SJCRH30 (cell line): ENCODE measurements at regions not wholly inside any gene's neighbourhood (a gene's known extent, or its start where the extent isn't known, plus 50 kb on each side); places are given as distances from the start of the nearest gene placed in this dataset.

Experiments used
- DNase-seq, 2 experiments: peaks; one replicate each; pipeline ENCODE4 v3.0.0-alpha.2; 2015 to 2020
- H3K27ac ChIP-seq: fragments of 250-450 bp; sonication (Bioruptor Pico); 2 replicates; pipeline ENCODE4 v1.5.1; 2020; ENCODE audit warnings: mild to moderate bottlenecking, moderate library complexity
- H3K27me3 ChIP-seq: fragments of 250-450 bp; sonication (Bioruptor Pico); 2 replicates; pipeline ENCODE4 v1.5.1; 2020; ENCODE audit warnings: mild to moderate bottlenecking, moderate library complexity
- H3K36me3 ChIP-seq: fragments of 250-450 bp; sonication (Bioruptor Pico); 2 replicates; pipeline ENCODE4 v1.5.1; 2020; ENCODE audit warnings: mild to moderate bottlenecking, moderate library complexity
- H3K4me1 ChIP-seq: fragments of 250-450 bp; sonication (Bioruptor Pico); 2 replicates; pipeline ENCODE4 v1.5.1; 2020; ENCODE audit warnings: mild to moderate bottlenecking, moderate library complexity
- H3K4me3 ChIP-seq: fragments of 250-450 bp; sonication (Bioruptor Pico); 2 replicates; pipeline ENCODE4 v1.5.1; 2020; ENCODE audit warnings: mild to moderate bottlenecking, moderate library complexity
- H3K9me3 ChIP-seq: fragments of 250-450 bp; sonication (Bioruptor Pico); replicated peaks from 2 replicates; pipeline ENCODE4 v1.5.1; 2020; ENCODE audit warnings: mild to moderate bottlenecking, moderate library complexity

DNA sequence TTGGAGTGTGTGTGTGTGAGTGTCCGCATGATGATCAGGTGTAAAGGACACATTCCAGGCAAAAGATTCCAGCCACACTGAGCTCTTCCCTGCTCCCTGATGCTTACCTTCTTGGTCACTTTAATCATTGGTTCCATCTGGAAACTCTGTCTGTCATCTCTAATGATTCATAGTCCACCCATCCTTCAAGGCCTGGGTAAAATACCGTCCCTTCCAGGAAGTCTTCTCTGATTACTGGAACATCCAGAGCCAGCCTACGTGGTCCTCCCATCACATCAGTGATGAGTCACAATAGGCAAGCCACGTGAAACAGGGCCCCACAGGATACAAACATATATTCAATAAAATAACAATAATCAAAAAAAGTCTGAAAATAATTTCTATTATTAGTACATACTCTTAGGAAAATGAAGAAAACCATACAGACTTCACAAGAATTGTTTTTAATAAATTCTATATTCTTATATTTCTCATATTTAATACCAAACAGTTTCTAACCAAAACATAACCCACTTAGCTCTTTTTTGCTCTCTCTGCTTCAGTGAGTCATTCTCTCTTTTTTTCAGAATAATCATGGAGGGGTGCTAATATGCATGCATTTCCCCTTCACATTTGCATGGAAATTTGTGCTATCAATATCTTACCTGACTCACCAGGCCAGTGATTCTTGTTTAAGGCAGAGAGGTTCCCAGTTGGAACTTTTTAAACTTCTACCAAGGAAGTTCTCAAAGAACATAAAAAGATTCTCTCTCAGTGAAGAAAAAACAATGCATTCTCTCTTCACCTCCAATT, 263.2 kb downstream of the TOX3 start:
- Histone ChIP-seq H3K4me1 (no peaks in the 10 kb centered on the region), H3K36me3 (no peaks in the 10 kb centered on the region), H3K4me3 (no peak overlapping the region), H3K9me3 (no peaks in the 10 kb centered on the region), H3K27me3 (no peaks in the 10 kb centered on the region), H3K27ac (no peak overlapping the region)
- DNase-seq = no peak

DNA sequence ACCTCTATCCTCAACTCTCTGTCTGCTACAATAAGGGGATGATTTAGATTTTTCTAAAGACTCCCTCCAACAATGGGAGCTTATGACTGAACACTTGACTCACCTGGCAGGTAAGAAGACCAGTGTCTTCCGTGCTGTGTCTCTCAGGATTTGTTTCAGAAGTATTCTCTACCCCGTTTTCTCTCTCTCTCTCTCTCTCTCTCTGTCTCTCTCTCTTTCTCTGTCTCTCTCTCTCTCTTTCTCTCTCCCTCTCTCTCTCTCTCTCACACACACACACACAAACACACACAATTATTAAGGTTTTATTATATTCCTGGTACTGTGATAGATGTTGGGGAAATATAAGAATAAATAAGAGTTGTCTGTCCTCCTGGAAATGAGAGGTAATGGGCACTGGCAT, 263.9 kb downstream of the TOX3 start:
- H3K4me1 ChIP-seq = no peaks in the 10 kb centered on the region
- H3K27me3 ChIP-seq = no peaks in the 10 kb centered on the region
- H3K36me3 ChIP-seq = no peaks in the 10 kb centered on the region
- H3K27ac ChIP-seq = no peak overlapping the region
- H3K4me3 ChIP-seq = no peak overlapping the region
- no peak for DNase-seq
- H3K9me3 ChIP-seq = no peaks in the 10 kb centered on the region

DNA sequence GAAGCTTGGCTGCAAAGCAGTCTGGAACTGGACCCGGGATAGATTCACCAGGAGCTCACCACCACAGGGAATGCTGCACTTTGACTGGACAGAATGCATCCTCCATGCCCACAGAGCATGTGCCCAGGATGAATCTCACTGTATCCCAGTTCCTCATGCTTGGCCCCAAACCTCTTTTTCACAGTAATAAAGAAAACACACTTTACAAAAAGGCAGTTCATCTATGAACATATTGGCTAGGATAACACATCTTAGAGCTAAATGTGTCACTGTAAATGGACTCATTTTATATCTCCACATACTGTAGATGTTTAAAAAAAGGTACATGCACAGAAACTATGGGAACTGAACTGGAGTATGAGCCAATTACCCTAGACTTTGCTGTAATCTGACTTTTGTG, 266.9 kb downstream of the TOX3 start:
- H3K27me3 ChIP-seq = no peaks in the 10 kb centered on the region
- no peak overlapping the region for H3K27ac ChIP-seq
- no peak overlapping the region for H3K4me3 ChIP-seq
- no peak for DNase-seq
- H3K4me1 ChIP-seq = no peaks in the 10 kb centered on the region
- no peaks in the 10 kb centered on the region for H3K9me3 ChIP-seq
- no peaks in the 10 kb centered on the region for H3K36me3 ChIP-seq

DNA sequence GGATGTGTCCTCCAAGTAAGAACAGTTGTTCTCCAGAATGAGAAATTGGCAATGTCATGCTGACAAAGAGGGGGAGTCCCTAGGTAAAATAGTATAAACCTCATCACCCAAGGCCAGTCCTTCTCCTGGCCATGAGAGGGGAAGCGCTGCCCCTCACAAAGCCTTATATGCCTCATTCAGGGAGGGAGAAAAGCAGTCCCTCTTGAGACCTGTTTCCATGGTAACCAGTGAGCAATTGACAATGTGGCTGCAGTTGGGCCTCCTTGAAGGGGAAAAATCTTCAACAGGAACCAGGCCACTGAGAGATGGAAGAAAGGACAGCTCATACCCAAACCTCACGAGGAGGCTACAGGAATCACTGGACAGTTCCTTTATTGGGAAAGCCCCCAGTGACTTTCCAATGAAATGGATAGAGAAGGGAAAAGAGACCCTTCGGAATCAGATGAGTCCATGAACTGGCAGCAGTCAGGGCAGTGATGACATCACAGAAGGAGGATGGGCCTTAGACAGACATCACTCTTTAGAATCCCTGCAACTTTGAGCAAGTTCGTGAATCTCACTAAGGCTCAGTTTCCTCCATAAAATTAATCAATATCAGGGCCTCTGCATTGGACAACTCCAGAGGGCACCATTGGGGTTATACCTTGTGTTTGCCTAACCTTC, 275.7 kb downstream of the TOX3 start:
- DNase-seq = no peak

DNA sequence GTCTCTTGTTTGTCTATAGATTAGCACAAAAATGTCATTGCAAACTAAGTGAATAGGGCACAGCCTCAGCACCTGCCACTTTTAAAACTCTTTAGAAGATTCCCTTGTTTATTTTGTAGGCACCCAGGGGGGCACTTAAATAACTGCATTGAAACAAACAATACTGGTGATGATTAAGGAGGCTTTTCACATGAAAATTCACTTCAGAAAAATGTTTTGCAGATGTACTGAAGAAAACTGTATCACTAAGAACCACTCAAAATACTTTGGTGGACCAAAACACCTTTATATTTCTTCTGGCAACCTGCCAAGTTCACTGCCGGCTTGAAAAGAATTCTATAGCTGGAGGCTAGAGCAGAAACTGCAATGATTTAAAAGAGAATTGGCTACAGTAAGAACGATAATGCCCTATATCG, 281.5 kb downstream of the TOX3 start:
- Histone ChIP-seq H3K4me3 (no peak overlapping the region), H3K4me1 (peaks cover 20% of the 10 kb centered on the region), H3K9me3 (no peaks in the 10 kb centered on the region), H3K36me3 (no peaks in the 10 kb centered on the region), H3K27ac (no peak overlapping the region), H3K27me3 (no peaks in the 10 kb centered on the region)
- DNase-seq = peak; percentile 29 to 66

More for the DNA sequence above, 275.7 kb downstream of the TOX3 start:
- H3K9me3 ChIP-seq = no peaks in the 10 kb centered on the region
- no peaks in the 10 kb centered on the region for H3K27me3 ChIP-seq
- H3K36me3 ChIP-seq = no peaks in the 10 kb centered on the region
- no peak overlapping the region for H3K4me3 ChIP-seq
- H3K4me1 ChIP-seq = peaks cover 5% of the 10 kb centered on the region
- no peak overlapping the region for H3K27ac ChIP-seq

DNA sequence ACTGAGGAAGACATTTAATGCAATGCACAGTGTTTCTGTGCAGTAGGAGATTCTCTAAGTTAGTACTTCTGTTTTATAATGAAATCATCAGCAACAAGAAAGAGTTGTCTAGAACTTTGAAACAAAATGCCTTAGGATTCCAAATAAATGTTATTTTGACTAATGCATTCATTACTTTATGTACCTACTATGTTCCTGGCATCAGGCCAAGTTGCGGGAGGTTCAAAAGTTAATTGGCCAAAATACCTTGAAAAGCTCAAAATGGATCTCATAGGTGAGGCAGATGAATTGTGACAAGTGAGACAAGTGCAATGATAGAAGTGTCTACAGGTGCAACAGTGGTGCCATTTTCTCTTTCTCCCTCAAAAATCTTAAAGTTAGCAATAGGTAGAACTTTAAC, 289.4 kb downstream of the TOX3 start:
- DNase-seq = no peak
- no peaks in the 10 kb centered on the region for H3K27me3 ChIP-seq

DNA sequence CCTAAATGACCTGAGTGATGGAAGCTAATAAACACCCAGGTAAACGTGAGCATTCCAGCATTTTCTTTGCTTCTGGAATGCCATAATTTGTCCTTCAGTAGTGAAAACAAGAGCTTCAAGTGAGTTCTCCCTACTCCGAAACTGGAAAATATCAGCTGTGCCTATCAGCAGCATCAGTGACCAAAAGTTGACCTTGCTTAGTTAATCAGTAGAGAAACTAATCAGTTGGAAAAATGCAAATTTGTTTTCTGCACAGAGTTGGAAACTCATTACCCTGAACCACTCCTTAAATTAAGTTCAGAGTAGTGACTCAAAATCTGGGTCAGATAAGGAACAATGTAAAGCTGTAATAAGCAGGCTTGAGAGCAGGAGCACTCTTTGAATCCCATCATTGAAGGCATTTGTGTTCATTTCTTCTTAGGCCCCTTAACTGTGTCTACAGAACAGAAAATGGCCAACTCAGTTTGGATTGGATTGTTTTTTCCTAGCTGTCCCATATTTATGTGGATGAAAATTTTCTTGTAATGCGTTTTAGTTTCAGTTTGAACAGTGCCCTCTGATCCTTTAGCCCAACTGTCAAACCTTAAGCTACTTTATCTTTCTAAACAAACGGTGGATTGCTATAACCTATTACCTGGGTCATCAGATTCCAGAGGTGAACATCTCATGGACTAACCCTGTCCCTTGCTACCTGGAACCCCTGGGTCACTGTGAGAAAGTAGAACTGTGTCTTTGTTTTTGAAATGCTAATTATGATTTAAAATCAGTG, 290.4 kb downstream of the TOX3 start:
- Histone ChIP-seq H3K27me3 (no peaks in the 10 kb centered on the region), H3K27ac (no peak overlapping the region), H3K4me1 (no peaks in the 10 kb centered on the region; the same call in 1 of the 2 replicates), H3K4me3 (no peak overlapping the region), H3K36me3 (no peaks in the 10 kb centered on the region), H3K9me3 (no peaks in the 10 kb centered on the region; the same call in 1 of the 2 replicates)
- no peak for DNase-seq

More for the DNA sequence above, 289.4 kb downstream of the TOX3 start:
- H3K4me1 ChIP-seq = no peaks in the 10 kb centered on the region; the same call in 1 of the 2 replicates
- H3K4me3 ChIP-seq = no peak overlapping the region
- no peaks in the 10 kb centered on the region for H3K36me3 ChIP-seq
- no peaks in the 10 kb centered on the region; the same call in 1 of the 2 replicates for H3K9me3 ChIP-seq
- H3K27ac ChIP-seq = no peak overlapping the region

DNA sequence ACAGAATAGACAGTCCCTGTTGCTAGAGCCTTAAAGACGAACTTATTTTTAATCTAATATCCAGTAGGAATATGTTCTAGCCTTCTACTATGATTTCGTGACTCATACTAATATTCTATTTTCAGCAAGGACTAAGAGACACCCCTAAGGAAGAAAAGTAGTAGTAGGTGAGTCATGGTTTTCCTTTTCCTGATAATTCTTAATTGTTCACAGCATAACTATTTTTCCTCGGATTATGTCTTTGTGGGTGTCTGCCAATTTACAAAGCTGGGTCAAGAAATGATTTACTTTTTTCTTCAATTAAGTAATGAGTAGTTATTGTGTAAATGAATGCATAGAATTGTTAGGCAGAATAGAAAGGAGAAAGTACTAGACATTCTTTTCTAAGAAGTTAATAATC, 292.2 kb downstream of the TOX3 start:
- Histone ChIP-seq H3K27ac (no peak overlapping the region), H3K9me3 (no peaks in the 10 kb centered on the region; the same call in 1 of the 2 replicates), H3K4me3 (no peak overlapping the region), H3K27me3 (no peaks in the 10 kb centered on the region), H3K36me3 (no peaks in the 10 kb centered on the region), H3K4me1 (no peaks in the 10 kb centered on the region)
- no peak for DNase-seq

DNA sequence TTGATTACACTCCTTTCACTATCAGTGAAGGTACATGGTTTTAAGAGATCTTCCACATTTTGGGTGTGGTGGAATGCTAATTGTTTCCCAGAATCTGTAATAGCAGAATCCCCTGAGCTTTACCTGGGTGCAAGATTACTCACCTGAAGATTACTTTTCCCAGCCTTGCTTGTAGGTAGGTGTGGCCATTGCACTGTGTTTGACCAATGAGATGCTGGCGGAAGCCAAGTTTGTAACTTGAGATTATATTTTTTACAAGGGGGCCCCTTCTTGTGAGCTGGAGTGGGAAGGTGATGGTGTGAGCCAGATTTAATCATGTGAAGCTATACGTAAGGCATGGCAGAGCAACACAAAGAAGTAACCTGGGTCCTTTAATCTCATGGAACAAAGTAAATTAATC, 294.3 kb downstream of the TOX3 start:
- H3K4me3 ChIP-seq = no peak overlapping the region
- no peaks in the 10 kb centered on the region; the same call in 1 of the 2 replicates for H3K9me3 ChIP-seq

DNA sequence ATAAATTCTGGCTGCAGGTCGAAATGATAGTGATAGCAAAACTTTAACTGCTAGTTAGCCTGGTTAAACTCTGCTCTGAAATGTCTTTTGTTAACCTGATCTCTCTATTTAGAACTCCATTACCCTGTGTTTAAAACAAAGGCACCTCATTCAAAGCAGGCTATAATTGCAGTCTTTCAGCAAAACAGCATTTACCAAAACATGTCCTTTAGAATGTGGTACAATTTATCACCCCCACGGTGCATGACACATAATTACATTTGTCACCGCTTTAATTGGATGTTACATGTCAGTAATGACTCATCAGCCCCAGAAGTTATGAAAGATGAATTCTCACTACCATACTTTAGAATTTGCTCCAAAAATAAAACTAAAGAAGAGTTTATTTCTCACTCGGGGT, 295.4 kb downstream of the TOX3 start:
- no peaks in the 10 kb centered on the region; the same call in 1 of the 2 replicates for H3K9me3 ChIP-seq

More for the DNA sequence above, 294.3 kb downstream of the TOX3 start:
- no peak for DNase-seq
- Histone ChIP-seq H3K27ac (no peak overlapping the region), H3K36me3 (no peaks in the 10 kb centered on the region), H3K27me3 (no peaks in the 10 kb centered on the region), H3K4me1 (no peaks in the 10 kb centered on the region)

DNA sequence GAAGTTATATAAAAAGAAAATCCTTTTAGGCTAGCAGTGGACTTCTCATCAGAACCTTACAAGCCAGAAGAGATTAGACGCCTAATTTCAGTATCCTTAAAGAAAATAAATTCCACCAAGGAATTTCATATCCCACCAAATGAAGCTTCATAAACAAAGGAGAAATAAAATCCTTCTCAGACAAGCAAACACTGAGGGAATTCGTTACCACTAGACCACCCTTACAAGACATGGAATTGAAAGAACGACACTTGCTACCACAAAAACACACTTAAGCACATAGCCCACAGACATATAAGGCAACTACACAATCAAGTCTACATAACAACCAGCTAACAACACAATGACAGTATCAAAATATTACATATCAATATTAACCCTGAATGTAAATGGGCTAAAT, 299.2 kb downstream of the TOX3 start:
- no peaks in the 10 kb centered on the region for H3K27me3 ChIP-seq
- H3K4me1 ChIP-seq = no peaks in the 10 kb centered on the region
- H3K27ac ChIP-seq = no peak overlapping the region
- no peak overlapping the region for H3K4me3 ChIP-seq
- H3K36me3 ChIP-seq = no peaks in the 10 kb centered on the region
- DNase-seq = no peak
- no peaks in the 10 kb centered on the region for H3K9me3 ChIP-seq

More for the DNA sequence above, 295.4 kb downstream of the TOX3 start:
- Histone ChIP-seq H3K27ac (no peak overlapping the region), H3K4me3 (no peak overlapping the region), H3K4me1 (no peaks in the 10 kb centered on the region), H3K36me3 (no peaks in the 10 kb centered on the region), H3K27me3 (no peaks in the 10 kb centered on the region)
- no peak for DNase-seq

DNA sequence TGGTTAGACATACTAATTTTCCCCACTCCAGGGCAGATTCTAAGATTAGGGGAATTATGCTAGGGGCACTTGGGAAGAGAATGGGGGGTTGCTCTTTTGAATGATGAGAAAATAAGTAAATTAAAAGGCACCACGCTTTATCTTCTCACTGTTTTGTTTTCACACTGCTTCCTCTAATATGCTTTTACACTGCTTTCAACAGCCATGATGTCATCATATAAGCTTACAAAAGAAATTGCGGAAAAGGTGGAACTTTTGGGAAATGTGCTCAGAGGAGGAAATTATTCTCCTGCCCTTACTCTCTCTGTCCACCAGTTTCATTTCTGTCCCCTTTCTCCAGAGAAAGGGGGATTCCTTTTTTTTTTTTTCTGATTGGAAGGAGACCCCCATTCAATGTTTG, 308.2 kb downstream of the TOX3 start:
- no peak overlapping the region for H3K27ac ChIP-seq
- DNase-seq = no peak
- no peaks in the 10 kb centered on the region for H3K27me3 ChIP-seq
- no peaks in the 10 kb centered on the region for H3K4me1 ChIP-seq
- no peak overlapping the region for H3K4me3 ChIP-seq
- H3K9me3 ChIP-seq = no peaks in the 10 kb centered on the region
- no peaks in the 10 kb centered on the region for H3K36me3 ChIP-seq

DNA sequence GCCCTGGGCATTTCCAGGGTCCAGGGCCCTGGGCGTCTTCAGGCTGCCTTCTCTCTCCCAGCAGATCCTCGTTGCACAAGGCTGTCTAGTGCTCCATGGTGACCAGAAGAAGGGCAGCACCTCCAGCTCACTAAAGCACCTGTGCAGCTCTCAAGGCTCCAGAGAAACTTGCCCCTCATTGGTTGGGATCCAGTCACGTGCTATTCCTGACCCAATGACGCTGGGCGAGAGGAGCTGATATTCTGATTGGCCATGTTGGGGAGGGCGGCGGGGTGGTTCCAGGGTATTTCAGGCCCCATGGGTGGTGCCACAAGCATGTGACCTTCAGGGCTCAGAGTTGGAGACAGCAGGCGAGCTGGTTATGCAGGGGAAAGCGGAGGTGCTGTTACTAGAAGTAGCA, 309.1 kb downstream of the TOX3 start:
- no peaks in the 10 kb centered on the region for H3K9me3 ChIP-seq
- no peaks in the 10 kb centered on the region for H3K27me3 ChIP-seq
- no peak for DNase-seq
- no peaks in the 10 kb centered on the region for H3K4me1 ChIP-seq
- no peaks in the 10 kb centered on the region for H3K36me3 ChIP-seq
- no peak overlapping the region for H3K4me3 ChIP-seq
- no peak overlapping the region for H3K27ac ChIP-seq

DNA sequence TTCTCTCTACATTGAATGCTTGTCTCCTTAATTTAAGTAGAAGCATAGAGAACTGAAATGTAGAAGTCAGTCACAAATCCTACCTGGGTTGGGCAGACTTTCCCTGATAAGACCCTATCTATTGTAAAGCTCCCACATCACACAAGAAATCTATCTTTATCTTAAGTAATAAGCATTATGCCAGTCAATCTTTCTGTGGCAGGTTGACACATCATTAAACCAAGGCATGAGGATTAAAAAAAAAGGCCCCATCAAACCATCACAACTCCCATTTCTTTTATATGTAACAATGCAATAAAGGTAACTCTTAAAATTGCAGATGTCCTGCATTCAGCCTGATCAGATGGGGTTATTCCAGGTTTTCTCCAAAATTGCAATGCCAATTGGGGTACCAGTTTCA, 311.8 kb downstream of the TOX3 start:
- no peak for DNase-seq
- Histone ChIP-seq H3K9me3 (no peaks in the 10 kb centered on the region), H3K27ac (no peak overlapping the region), H3K4me1 (no peaks in the 10 kb centered on the region), H3K36me3 (no peaks in the 10 kb centered on the region), H3K4me3 (no peak overlapping the region), H3K27me3 (no peaks in the 10 kb centered on the region)

DNA sequence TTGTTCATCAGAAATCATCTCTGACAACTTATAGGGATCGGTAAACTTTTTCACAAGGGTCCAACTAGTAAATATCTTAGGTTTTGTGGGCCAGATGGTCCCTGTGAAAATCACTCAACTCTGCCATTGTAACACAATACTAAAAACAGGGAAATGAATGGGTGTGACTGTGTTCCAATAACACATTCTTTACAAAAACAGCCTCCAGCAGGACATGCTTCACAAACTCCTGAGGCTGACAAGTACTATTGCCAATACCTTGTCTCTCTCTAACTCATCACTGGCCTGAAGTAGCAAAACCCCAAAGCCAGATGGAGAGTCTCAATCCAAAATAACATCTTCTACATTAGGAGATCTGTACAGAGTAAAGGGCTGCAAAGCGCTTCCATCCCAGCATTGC, 312.3 kb downstream of the TOX3 start:
- DNase-seq = no peak
- H3K27ac ChIP-seq = no peak overlapping the region
- no peaks in the 10 kb centered on the region for H3K9me3 ChIP-seq
- no peaks in the 10 kb centered on the region for H3K27me3 ChIP-seq
- no peak overlapping the region for H3K4me3 ChIP-seq
- no peaks in the 10 kb centered on the region for H3K36me3 ChIP-seq
- no peaks in the 10 kb centered on the region for H3K4me1 ChIP-seq
